CD14-positive monocyte (primary cell): ENCODE measurements at regions not wholly inside any gene's neighbourhood (a gene's known extent, or its start where the extent isn't known, plus 50 kb on each side); places are given as distances from the start of the nearest gene placed in this dataset.

ENCODE experiments used
- DNase-seq, 3 donors: peaks; one replicate each; pipeline ENCODE4 v3.0.0-alpha.2; 2011 to 2022
- H2AFZ ChIP-seq: 2 replicates; pipeline ENCODE4 v1.6.0; 2012; ENCODE audit warnings: mild to moderate bottlenecking, low read depth, low read length, inconsistent platforms; ENCODE audit not compliant: insufficient read depth, poor library complexity, severe bottlenecking
- H3K27ac ChIP-seq, 2 donors: 1 replicate in 1 of 2; 2 replicates in 1 of 2; pipeline ENCODE4 v1.5.1; 2012 to 2013; ENCODE audit warnings: low read length in 2 of 2, control low read depth in 1 of 2, inconsistent platforms in 1 of 2, low read depth in 1 of 2, mild to moderate bottlenecking in 1 of 2
- H3K27me3 ChIP-seq, 2 donors: one replicate each; pipeline versions ENCODE4 v1.6.0 to v1.6.1; 2011 to 2013; ENCODE audit warnings: low read length in 2 of 2; ENCODE audit not compliant: control insufficient read depth in 2 of 2, insufficient read depth in 2 of 2
- H3K36me3 ChIP-seq, 2 donors: replicated peaks in 1 of 2; 1 replicate in 1 of 2; 2 replicates in 1 of 2; pipeline versions ENCODE4 v1.5.1 to v1.6.1; 2012 to 2013; ENCODE audit warnings: low read length in 2 of 2, control low read depth in 1 of 2, inconsistent platforms in 1 of 2, mild to moderate bottlenecking in 1 of 2; ENCODE audit not compliant: insufficient read depth in 2 of 2, control insufficient read depth in 1 of 2
- H3K4me1 ChIP-seq, 2 donors: 1 replicate in 1 of 2; 2 replicates in 1 of 2; pipeline versions ENCODE4 v1.5.1 to v1.6.1; 2012 to 2013; ENCODE audit warnings: low read length in 2 of 2, control low read depth in 1 of 2, inconsistent platforms in 1 of 2, mild to moderate bottlenecking in 1 of 2, moderate library complexity in 1 of 2; ENCODE audit not compliant: insufficient read depth in 2 of 2, control insufficient read depth in 1 of 2
- H3K4me2 ChIP-seq: replicated peaks from 2 replicates; pipeline ENCODE3; 2012; ENCODE audit warnings: low read length, moderate library complexity, mild to moderate bottlenecking; ENCODE audit not compliant: poor library complexity, severe bottlenecking; ENCODE audit errors: extremely low read depth
- H3K4me3 ChIP-seq, 3 experiments: fragments of 200-600 bp in 1 of 3; sonication (generic) in 1 of 3; replicated peaks in 1 of 3; 1 replicate in 2 of 3; 2 replicates in 1 of 3; pipeline ENCODE4 v1.5.1; 2011 to 2013; ENCODE audit warnings: low read length in 3 of 3, mild to moderate bottlenecking in 3 of 3, control low read depth in 2 of 3, low read depth in 2 of 3, inconsistent platforms in 1 of 3, moderate library complexity in 1 of 3
- H3K79me2 ChIP-seq: 2 replicates; pipeline ENCODE4 v1.6.0; 2012; ENCODE audit warnings: mild to moderate bottlenecking, control low read depth, inconsistent platforms, low read length, moderate library complexity; ENCODE audit not compliant: insufficient read depth
- H3K9ac ChIP-seq: 2 replicates; pipeline ENCODE4 v1.6.0; 2017; ENCODE audit warnings: low read length, mild to moderate bottlenecking; ENCODE audit not compliant: insufficient read depth, poor library complexity, severe bottlenecking
- H3K9me3 ChIP-seq, 2 donors: replicated peaks in 1 of 2; 1 replicate in 1 of 2; 2 replicates in 1 of 2; pipeline versions ENCODE4 v1.5.1 to v1.6.1; 2012 to 2013; ENCODE audit warnings: low read length in 2 of 2, control low read depth in 1 of 2; ENCODE audit not compliant: control insufficient read depth in 1 of 2, insufficient read depth in 1 of 2
- H4K20me1 ChIP-seq: 2 replicates; pipeline ENCODE4 v1.6.0; 2012; ENCODE audit warnings: mild to moderate bottlenecking, low read length, control low read depth, moderate library complexity; ENCODE audit not compliant: insufficient read depth
- H3K27ac Mint-ChIP-seq, 7 donors: one replicate each; pipeline ENCODE4 v1.8.0; 2020; ENCODE audit warnings: mild to moderate bottlenecking in 7 of 7, mixed read lengths in 7 of 7, moderate library complexity in 6 of 7, inconsistent platforms in 2 of 7
- H3K27me3 Mint-ChIP-seq, 3 donors: one replicate each; pipeline ENCODE4 v1.8.0; 2021 to 2022; ENCODE audit warnings: low read depth in 3 of 3, mild to moderate bottlenecking in 3 of 3, mixed read lengths in 3 of 3, moderate library complexity in 3 of 3, inconsistent platforms in 1 of 3
- H3K36me3 Mint-ChIP-seq, 2 donors: one replicate each; pipeline ENCODE4 v1.8.0; 2020; ENCODE audit warnings: mixed read lengths in 2 of 2, inconsistent platforms in 1 of 2, mild to moderate bottlenecking in 1 of 2
- H3K4me1 Mint-ChIP-seq: one replicate; pipeline ENCODE4 v1.8.0; 2020; ENCODE audit warnings: mild to moderate bottlenecking, mixed read lengths
- H3K4me3 Mint-ChIP-seq, 2 donors: one replicate each; pipeline ENCODE4 v1.8.0; 2020; ENCODE audit warnings: mild to moderate bottlenecking in 2 of 2, mixed read lengths in 2 of 2, moderate library complexity in 1 of 2
- H3K9me3 Mint-ChIP-seq, 7 donors: one replicate each; pipeline ENCODE4 v1.8.0; 2020 to 2022; ENCODE audit warnings: mixed read lengths in 7 of 7, mild to moderate bottlenecking in 6 of 7, moderate library complexity in 6 of 7, inconsistent platforms in 2 of 7
- WGBS: methylation state at CpG from one replicate; pipeline ENCODE4 v1.1.5; 2013; ENCODE audit warnings: missing lambda C conversion rate; ENCODE audit not compliant: insufficient coverage; 5-methylcytosine and 5-hydroxymethylcytosine counted together
- intact Hi-C, 2 donors: fragments of 100-400 bp; cut with micrococcal nuclease; formaldehyde crosslinking; loops; one replicate each; pipeline versions ENCODE4 v1.15.0 to v1.15.1; 2023
- TF ChIP-seq, protein P1 (sequence below): fragments of 200-600 bp; IDR thresholded peaks from one replicate; pipeline ENCODE4 v1.8.0; 2022; ENCODE audit warnings: antibody characterized with exemption, mild to moderate bottlenecking

DNA sequence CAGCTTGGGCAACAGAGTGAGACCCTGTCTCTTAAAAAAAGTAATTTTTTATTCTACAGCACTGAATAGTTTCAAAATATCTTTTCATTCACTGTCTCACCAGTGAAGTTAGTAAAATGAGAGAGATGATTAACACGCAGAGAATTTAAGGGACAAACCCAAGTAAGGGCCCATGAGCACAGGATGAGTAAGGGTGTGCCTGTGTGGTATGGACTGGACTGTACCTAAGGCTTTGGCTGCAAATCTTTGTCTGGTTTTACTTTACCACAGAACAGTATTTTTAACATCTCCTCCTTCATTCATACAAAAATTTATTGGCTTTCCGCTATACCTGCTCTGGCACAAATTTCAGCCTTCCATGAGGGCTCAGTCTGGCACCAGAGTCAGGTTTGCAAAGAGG, 433.3 kb downstream of the UTRN start:
- WGBS = no CpG with 5 or more reads among the region's 2 CpGs
- peaks cover 19% of the 10 kb centered on the region for H3K4me1 Mint-ChIP-seq
- intact Hi-C loops = no loop called here

DNA sequence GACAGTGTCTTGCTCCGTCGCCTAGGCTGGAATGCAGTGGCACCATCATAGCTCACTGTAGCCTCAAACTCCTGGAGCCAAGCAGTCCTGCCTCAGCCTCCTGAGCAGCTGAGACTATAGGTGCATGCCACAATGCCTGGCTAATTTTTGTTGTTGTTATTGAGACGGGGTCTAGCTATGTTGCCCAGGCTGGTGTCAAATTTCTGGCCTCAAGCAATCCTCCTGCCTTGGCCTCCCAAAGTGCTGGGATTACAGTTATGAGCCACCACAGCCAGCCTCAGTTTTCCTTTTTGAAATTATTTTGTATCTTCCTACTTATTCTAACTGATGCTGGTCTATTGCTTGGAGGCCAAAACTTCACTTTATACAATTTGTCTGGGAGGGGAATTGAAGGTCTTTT, 436.1 kb downstream of the UTRN start:
- DNase-seq = no peak
- Histone ChIP-seq H3K27me3 (no peaks in the 10 kb centered on the region), H3K79me2 (peaks cover 11% of the 10 kb centered on the region), H3K9ac (no peak overlapping the region), H3K36me3 (peaks cover 20 to 45% of the 10 kb centered on the region in 2 donors), H3K4me2 (no peak overlapping the region), H3K27ac (no peak overlapping the region), H4K20me1 (peaks cover 89% of the 10 kb centered on the region), H3K9me3 (no peaks in the 10 kb centered on the region), H2AFZ (no peak overlapping the region), H3K4me1 (peaks cover 14 to 18% of the 10 kb centered on the region in 2 donors), H3K4me3 (no peak overlapping the region)
- 100% methylated on average over 2 of the region's 3 CpGs for WGBS
- Mint-ChIP-seq H3K4me1 (peaks cover 22% of the 10 kb centered on the region), H3K27ac (peak overlapping the region in 2 of 7 donors; percentile 26 to 41), H3K36me3 (peaks cover 47 to 57% of the 10 kb centered on the region in 2 donors), H3K9me3 (peaks cover 0 to 7% (median 0%) of the 10 kb centered on the region in 7 donors), H3K27me3 (no peaks in the 10 kb centered on the region), H3K4me3 (no peak overlapping the region)
- TF ChIP-seq, protein P1, sequence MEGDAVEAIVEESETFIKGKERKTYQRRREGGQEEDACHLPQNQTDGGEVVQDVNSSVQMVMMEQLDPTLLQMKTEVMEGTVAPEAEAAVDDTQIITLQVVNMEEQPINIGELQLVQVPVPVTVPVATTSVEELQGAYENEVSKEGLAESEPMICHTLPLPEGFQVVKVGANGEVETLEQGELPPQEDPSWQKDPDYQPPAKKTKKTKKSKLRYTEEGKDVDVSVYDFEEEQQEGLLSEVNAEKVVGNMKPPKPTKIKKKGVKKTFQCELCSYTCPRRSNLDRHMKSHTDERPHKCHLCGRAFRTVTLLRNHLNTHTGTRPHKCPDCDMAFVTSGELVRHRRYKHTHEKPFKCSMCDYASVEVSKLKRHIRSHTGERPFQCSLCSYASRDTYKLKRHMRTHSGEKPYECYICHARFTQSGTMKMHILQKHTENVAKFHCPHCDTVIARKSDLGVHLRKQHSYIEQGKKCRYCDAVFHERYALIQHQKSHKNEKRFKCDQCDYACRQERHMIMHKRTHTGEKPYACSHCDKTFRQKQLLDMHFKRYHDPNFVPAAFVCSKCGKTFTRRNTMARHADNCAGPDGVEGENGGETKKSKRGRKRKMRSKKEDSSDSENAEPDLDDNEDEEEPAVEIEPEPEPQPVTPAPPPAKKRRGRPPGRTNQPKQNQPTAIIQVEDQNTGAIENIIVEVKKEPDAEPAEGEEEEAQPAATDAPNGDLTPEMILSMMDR = no peak
- intact Hi-C loops = no loop called here

More for the DNA sequence above, 433.3 kb downstream of the UTRN start:
- peaks cover 0 to 2% (median 0%) of the 10 kb centered on the region in 7 donors for H3K9me3 Mint-ChIP-seq
- no peak overlapping the region for H2AFZ ChIP-seq
- H3K27ac Mint-ChIP-seq = peak overlapping the region in 1 of 7 donors; percentile 30
- H3K4me2 ChIP-seq = no peak overlapping the region
- H3K27me3 Mint-ChIP-seq = no peaks in the 10 kb centered on the region
- H4K20me1 ChIP-seq = peaks cover 95% of the 10 kb centered on the region
- no peak overlapping the region for H3K27ac ChIP-seq
- no peak overlapping the region for H3K4me3 Mint-ChIP-seq
- no peaks in the 10 kb centered on the region for H3K27me3 ChIP-seq
- no peaks in the 10 kb centered on the region for H3K9me3 ChIP-seq
- H3K36me3 ChIP-seq = peaks cover 3 to 36% of the 10 kb centered on the region in 2 donors
- TF ChIP-seq, protein P1 = no peak
- no peak for DNase-seq
- H3K4me1 ChIP-seq = peaks cover 11 to 15% of the 10 kb centered on the region in 2 donors
- no peak overlapping the region for H3K4me3 ChIP-seq
- peaks cover 15% of the 10 kb centered on the region for H3K79me2 ChIP-seq
- H3K9ac ChIP-seq = no peak overlapping the region
- H3K36me3 Mint-ChIP-seq = peaks cover 39 to 40% of the 10 kb centered on the region in 2 donors
